Testis (tissue), 2 donors: ENCODE measurements at regions not wholly inside any gene's neighbourhood (a gene's known extent, or its start where the extent isn't known, plus 50 kb on each side); places are given as distances from the start of the nearest gene placed in this dataset.

Experiments used
- DNase-seq: peaks from one replicate; pipeline ENCODE4 v3.0.0-alpha.2; 2019
- H3K27ac ChIP-seq, 2 donors: fragments of 200-600 bp; sonication (generic); one replicate each; pipeline ENCODE4 v1.5.1; 2019
- H3K27me3 ChIP-seq: fragments of 200-600 bp; sonication (generic); one replicate; pipeline ENCODE4 v1.5.1; 2019
- H3K36me3 ChIP-seq: fragments of 200-600 bp; sonication (generic); one replicate; pipeline ENCODE4 v1.5.1; 2017; ENCODE audit warnings: low read depth; ENCODE audit errors: missing control alignments
- H3K4me1 ChIP-seq: fragments of 200-600 bp; sonication (generic); one replicate; pipeline ENCODE4 v1.5.1; 2019
- H3K4me3 ChIP-seq, 2 donors: fragments of 200-600 bp; sonication (generic); one replicate each; pipeline ENCODE4 v1.5.1; 2017 to 2019
- H3K9me3 ChIP-seq: fragments of 200-600 bp; sonication (generic); one replicate; pipeline ENCODE4 v1.5.1; 2017
- POLR2A ChIP-seq: fragments of 450-650 bp; IDR thresholded peaks from one replicate; pipeline ENCODE4 v1.6.1; 2017; ENCODE audit warnings: antibody characterized with exemption, mild to moderate bottlenecking, moderate library complexity
- WGBS, 2 donors: methylation state at CpG; one replicate each; pipeline ENCODE4 v1.1.5; 2018; 5-methylcytosine and 5-hydroxymethylcytosine counted together
- intact Hi-C: fragments of 100-400 bp; cut with DNase I; formaldehyde crosslinking; loops from one replicate; pipeline ENCODE4 v1.15.1; 2023; ENCODE audit warnings: low total_unique reads
- TF ChIP-seq, protein P1 (sequence below), 3 experiments: fragments of 450-650 bp in 2 of 3; fragments of 200-600 bp in 1 of 3; sonication (generic) in 1 of 3; IDR thresholded peaks; one replicate each; pipeline ENCODE4 v1.5.1; 2016 to 2019; ENCODE audit warnings: antibody characterized with exemption in 3 of 3, mild to moderate bottlenecking in 2 of 3, moderate library complexity in 1 of 3

DNA sequence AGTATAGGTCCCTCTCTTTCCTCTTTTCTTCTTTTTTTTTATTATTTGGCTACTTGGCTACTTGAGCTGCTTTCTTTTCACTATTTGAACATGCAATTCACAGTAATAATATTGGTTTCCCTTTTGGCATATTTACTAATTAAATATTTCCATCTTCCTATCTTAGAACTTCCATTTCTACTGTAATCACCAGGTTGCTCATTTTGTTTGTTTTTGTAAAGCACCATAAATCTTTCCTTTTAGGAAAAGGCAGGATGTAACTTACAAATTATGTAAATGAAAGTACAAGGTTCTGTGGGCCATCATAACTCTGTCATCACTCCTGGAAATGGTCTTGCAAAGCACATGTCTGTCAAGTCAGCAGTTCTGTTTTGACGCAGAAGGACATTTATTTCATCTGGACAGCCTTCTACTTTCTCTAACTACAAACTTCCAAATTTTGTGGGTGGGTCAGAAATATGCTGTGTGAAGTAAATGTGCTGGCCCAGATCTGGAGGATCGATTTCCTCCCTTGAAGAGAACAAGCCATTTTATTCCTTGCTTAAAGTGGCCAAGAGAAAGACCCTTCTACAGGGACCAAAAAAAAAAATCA is 71.7 kb upstream of the TNFSF18 start:
- H3K9me3 ChIP-seq, result no peaks in the 10 kb centered on the region
- no peak for DNase-seq
- H3K36me3 ChIP-seq, result no peaks in the 10 kb centered on the region
- H3K27ac ChIP-seq, result peak overlapping the region in 1 of 2 donors; percentile 62
- TF ChIP-seq, protein P1, sequence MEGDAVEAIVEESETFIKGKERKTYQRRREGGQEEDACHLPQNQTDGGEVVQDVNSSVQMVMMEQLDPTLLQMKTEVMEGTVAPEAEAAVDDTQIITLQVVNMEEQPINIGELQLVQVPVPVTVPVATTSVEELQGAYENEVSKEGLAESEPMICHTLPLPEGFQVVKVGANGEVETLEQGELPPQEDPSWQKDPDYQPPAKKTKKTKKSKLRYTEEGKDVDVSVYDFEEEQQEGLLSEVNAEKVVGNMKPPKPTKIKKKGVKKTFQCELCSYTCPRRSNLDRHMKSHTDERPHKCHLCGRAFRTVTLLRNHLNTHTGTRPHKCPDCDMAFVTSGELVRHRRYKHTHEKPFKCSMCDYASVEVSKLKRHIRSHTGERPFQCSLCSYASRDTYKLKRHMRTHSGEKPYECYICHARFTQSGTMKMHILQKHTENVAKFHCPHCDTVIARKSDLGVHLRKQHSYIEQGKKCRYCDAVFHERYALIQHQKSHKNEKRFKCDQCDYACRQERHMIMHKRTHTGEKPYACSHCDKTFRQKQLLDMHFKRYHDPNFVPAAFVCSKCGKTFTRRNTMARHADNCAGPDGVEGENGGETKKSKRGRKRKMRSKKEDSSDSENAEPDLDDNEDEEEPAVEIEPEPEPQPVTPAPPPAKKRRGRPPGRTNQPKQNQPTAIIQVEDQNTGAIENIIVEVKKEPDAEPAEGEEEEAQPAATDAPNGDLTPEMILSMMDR (IDR thresholded peaks at IDR 0.05), result no peak
- no peak for TF ChIP-seq POLR2A
- H3K27me3 ChIP-seq, result no peaks in the 10 kb centered on the region
- WGBS, 2 donors, result 38 to 53% methylated on average over 2 of the region's 2 CpGs
- no peaks in the 10 kb centered on the region for H3K4me1 ChIP-seq
- intact Hi-C loops, result no loop called here
- H3K4me3 ChIP-seq, result no peak overlapping the region

DNA sequence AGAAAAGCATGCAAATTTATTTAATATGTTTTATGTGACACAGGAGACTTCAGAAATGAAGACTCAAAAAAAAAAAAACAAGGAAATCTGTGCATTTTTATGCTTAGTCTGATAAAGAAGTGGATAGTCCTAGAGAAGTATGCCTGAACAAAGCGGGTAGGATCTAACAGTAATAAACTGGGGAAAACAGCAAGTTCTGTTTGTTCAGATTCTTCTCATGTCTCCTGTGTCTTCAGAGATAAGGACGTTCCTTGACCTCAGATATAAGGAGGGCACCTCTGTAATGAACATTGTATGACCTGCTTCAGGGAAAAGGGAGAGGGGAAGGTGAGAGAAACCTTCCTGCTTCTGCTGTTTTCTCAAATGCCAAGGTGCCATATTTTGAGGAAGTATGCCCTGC is 67.7 kb upstream of the TNFSF18 start:
- DNase-seq, result no peak
- no peak for TF ChIP-seq POLR2A
- TF ChIP-seq, protein P1 (IDR thresholded peaks at IDR 0.05), result no peak
- no peaks in the 10 kb centered on the region for H3K36me3 ChIP-seq
- no peaks in the 10 kb centered on the region for H3K9me3 ChIP-seq
- H3K27ac ChIP-seq, result no peak overlapping the region
- WGBS, 2 donors, result 56 to 60% methylated on average over 2 of the region's 2 CpGs
- H3K27me3 ChIP-seq, result no peaks in the 10 kb centered on the region
- no peak overlapping the region for H3K4me3 ChIP-seq
- intact Hi-C loops, result no loop called here
- H3K4me1 ChIP-seq, result no peaks in the 10 kb centered on the region

DNA sequence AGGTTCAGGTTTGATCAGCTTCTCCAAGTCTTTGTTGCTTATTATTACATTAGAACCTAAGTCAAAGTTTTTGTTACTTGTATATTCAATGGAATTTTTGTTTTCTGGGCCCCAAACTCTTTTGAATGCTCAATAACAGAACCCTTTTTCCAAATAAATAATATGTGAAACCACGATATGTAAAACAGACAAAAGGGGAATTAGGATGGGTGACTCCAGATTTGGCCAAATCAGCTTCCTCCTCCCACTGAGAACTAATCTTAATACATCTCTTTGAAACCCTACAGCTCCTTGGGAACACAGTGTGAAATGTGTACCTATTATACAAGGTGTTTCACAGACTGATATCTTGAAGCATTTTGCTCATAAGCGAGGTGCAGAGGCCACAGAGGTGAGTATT is 67.0 kb upstream of the TNFSF18 start:
- no peaks in the 10 kb centered on the region for H3K9me3 ChIP-seq
- no peaks in the 10 kb centered on the region for H3K4me1 ChIP-seq
- H3K27ac ChIP-seq, result no peak overlapping the region
- no peak overlapping the region for H3K4me3 ChIP-seq
- WGBS, 2 donors, result 83 to 91% methylated on average over 2 of the region's 2 CpGs
- no peak for TF ChIP-seq POLR2A
- TF ChIP-seq, protein P1 (IDR thresholded peaks at IDR 0.05), result no peak
- DNase-seq, result no peak
- no peaks in the 10 kb centered on the region for H3K36me3 ChIP-seq
- no peaks in the 10 kb centered on the region for H3K27me3 ChIP-seq
- intact Hi-C loops, result no loop called here

DNA sequence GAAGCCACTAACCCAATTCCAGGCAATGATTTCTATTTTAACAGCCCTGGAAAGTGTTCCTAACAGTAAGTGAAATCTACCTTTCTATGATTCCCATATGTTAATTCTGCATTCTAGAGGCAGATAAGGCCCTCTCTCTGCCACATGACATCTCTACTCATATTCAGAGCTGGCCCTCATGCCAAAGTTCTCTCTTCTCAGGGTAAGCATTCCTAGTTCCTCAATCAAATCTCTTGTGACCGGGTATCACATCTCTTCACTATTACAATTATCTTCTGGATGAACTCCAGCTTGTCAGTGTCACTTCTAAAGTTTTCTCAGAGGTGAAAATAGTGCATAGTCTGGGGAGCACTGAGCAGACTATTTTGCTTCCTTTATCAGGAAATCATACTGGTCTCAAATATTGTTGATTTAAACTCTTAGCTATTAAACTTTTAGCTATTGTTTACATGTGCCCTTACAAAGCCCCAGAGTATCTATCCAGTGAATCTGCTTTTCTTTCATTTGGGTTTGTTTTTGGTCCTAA is 66.4 kb upstream of the TNFSF18 start:
- no peak for DNase-seq
- Histone ChIP-seq H3K4me1 (no peaks in the 10 kb centered on the region), H3K4me3 (no peak overlapping the region), H3K36me3 (no peaks in the 10 kb centered on the region), H3K9me3 (no peaks in the 10 kb centered on the region), H3K27ac (no peak overlapping the region), H3K27me3 (no peaks in the 10 kb centered on the region)
- 47 to 61% methylated on average over 1 of the region's 1 CpG for WGBS, 2 donors
- intact Hi-C loops, result no loop called here
- TF ChIP-seq, protein P1 (IDR thresholded peaks at IDR 0.05), result no peak
- TF ChIP-seq POLR2A, result no peak

DNA sequence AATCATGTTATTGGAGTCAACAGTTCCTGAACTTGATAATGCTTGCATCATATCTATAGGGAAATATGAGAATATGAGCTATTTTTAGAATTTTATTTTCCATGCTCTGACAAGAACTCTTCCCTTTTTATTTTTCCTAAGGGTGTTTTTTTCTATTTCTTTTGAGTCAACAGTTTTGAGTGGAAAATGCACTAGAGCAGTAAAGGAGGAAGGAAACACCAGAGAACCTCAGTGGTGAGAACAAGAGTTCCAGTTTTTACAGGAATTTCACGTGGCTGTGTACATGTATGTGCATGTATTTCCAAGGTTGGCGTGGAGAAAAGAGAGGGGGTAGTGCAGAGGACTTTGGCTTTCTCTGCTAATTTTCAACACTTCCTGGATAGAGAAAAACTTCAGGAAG is 63.6 kb upstream of the TNFSF18 start:
- H3K27me3 ChIP-seq, result no peaks in the 10 kb centered on the region
- WGBS, 2 donors, result 77 to 86% methylated on average over 2 of the region's 2 CpGs
- intact Hi-C loops, result no loop called here
- no peaks in the 10 kb centered on the region for H3K36me3 ChIP-seq
- no peak for DNase-seq
- H3K9me3 ChIP-seq, result no peaks in the 10 kb centered on the region
- no peak overlapping the region for H3K4me3 ChIP-seq
- TF ChIP-seq POLR2A, result no peak
- no peak overlapping the region for H3K27ac ChIP-seq
- H3K4me1 ChIP-seq, result no peaks in the 10 kb centered on the region
